ENCODE measurements at regions not wholly inside any gene's neighbourhood (a gene's known extent, or its start where the extent isn't known, plus 50 kb on each side); places are given as distances from the start of the nearest gene placed in this dataset.

- DNase-seq (ENCODE audit: low spot score) = no peak
- Histone ChIP-seq H3K36me3 (no peaks in the 10 kb centered on the region), H3K27ac (no peak overlapping the region), H3K4me3 (no peak overlapping the region), H3K9me3 (no peaks in the 10 kb centered on the region), H3K27me3 (no peaks in the 10 kb centered on the region), H3K4me1 (peaks cover 0 to 5% of the 10 kb centered on the region in 2 donors)
- no peak for TF ChIP-seq CTCF (IDR thresholded peaks at IDR 0.05)
These were observed 92.2 kb upstream of the ADAMTS2 start for GRCh38 chr5:179437341-179438001.

- Histone ChIP-seq H3K9me3 (no peaks in the 10 kb centered on the region), H3K4me1 (peaks cover 0 to 5% of the 10 kb centered on the region in 2 donors), H3K4me3 (no peak overlapping the region), H3K27me3 (no peaks in the 10 kb centered on the region), H3K36me3 (no peaks in the 10 kb centered on the region), H3K27ac (no peak overlapping the region)
- no peak for TF ChIP-seq CTCF (IDR thresholded peaks at IDR 0.05)
- DNase-seq (ENCODE audit: low spot score) = no peak
These were observed 91.3 kb upstream of the ADAMTS2 start for GRCh38 chr5:179436321-179437122.

GRCh38 chr5:179435731-179436315 is 90.6 kb upstream of the ADAMTS2 start:
- Histone ChIP-seq H3K27me3 (no peaks in the 10 kb centered on the region), H3K27ac (no peak overlapping the region), H3K4me1 (peaks cover 0 to 5% of the 10 kb centered on the region in 2 donors), H3K9me3 (no peaks in the 10 kb centered on the region), H3K4me3 (no peak overlapping the region), H3K36me3 (no peaks in the 10 kb centered on the region)
- DNase-seq (ENCODE audit: low spot score) = no peak
- TF ChIP-seq CTCF (IDR thresholded peaks at IDR 0.05) = no peak

- no peaks in the 10 kb centered on the region for H3K36me3 ChIP-seq
- H3K4me1 ChIP-seq = peaks cover 0 to 5% of the 10 kb centered on the region in 2 donors
- no peak overlapping the region for H3K27ac ChIP-seq
- no peak for TF ChIP-seq CTCF (IDR thresholded peaks at IDR 0.05)
- no peak overlapping the region for H3K4me3 ChIP-seq
- DNase-seq (ENCODE audit: low spot score) = no peak
- no peaks in the 10 kb centered on the region for H3K27me3 ChIP-seq
- H3K9me3 ChIP-seq = no peaks in the 10 kb centered on the region
These were observed 89.9 kb upstream of the ADAMTS2 start for GRCh38 chr5:179435181-179435580.

GRCh38 chr5:179432547-179432946 is 87.3 kb upstream of the ADAMTS2 start:
- H3K27me3 ChIP-seq = no peaks in the 10 kb centered on the region
- TF ChIP-seq CTCF (IDR thresholded peaks at IDR 0.05) = no peak
- no peak overlapping the region for H3K4me3 ChIP-seq
- H3K9me3 ChIP-seq = no peaks in the 10 kb centered on the region
- no peak overlapping the region for H3K27ac ChIP-seq
- H3K36me3 ChIP-seq = no peaks in the 10 kb centered on the region
- no peak for DNase-seq (ENCODE audit: low spot score)
- H3K4me1 ChIP-seq = no peaks in the 10 kb centered on the region
